Brain pericyte (primary cell): ENCODE measurements at regions not wholly inside any gene's neighbourhood (a gene's known extent, or its start where the extent isn't known, plus 50 kb on each side); places are given as distances from the start of the nearest gene placed in this dataset.

Experiments used
- DNase-seq: peaks from one replicate; pipeline ENCODE4 v3.0.0-alpha.2; 2012; ENCODE audit warnings: low read depth, low spot score

DNA sequence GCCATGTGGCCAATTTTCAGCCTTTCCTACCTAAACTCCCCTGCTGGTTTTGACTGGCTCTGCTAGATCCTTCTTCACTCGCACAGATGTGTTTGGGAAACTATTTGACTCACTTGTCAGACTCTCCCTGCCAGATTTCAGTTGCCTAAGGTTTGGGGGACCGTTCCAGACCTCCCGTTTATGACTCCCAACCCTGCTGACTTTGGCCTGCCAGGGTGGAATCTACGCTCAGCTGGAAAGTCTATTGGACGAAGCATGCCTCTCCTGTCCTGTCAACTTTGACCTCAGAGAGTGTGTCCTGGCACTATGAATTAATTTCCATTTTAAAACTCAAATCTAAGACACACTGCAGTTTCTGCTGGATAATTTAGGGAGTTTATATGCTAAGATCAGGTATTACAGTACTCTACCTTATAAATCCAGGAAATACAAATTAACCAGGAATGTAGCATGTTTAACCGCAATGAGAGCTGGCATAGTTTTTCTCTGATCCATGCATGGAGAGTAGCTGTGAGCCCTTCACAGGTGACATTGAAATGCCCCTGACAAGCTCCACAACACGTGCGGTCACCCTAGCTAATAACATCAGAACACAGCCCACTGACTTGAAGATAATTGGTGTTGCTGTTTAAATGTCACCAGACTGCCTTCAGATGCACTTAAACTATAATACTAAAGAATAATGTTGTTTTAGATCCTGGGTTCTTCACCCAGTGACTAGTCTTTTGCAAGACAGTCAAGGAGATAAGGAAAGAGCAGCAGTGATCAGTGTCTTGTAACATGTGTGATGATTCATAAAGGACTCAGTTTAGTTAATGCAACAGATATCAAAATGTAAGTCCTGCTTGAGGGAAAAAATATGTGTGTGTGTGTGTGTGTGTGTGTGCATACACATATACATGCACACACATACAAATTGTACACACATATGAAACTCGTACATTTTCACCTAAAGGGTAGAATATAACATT, 223.0 kb upstream of the MCTP2 start:
- no peak for DNase-seq

DNA sequence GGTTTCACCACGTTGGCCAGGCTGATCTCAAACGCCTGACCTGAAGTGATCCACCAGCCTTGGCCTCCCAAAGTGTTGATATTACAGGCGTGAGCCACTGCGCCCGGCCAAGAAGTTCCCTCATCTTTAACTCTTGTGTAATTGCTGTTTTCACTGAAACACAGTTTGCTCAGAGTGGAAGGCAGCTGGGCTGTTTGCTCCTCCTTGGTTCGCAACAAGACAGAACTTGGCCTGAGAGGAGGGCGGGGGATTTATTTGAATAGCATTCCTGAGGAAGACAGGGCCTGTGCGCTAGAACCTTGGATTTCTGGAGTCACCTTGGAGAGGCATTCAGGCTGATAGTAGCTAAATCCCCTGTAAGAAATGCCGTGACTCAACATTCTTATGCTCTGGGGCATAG, 226.7 kb upstream of the MCTP2 start:
- DNase-seq, result no peak

DNA sequence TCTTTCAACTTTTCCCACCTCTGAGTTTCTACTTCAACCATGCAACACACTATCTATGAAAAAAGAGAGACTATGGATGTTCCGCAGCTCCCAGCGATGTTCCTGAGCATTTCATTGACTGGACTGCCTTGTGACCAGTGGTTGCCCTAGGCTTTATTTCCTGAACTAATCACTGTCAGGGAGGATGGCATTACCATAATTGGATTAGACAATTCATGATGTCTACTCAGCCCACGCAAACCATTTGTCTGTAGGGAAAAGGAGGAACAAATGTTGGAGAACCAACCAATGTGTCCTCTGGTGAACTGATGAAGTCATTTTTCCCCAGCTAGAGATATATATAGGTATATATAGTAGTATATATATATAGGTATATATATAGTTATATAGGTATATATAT, 229.3 kb upstream of the MCTP2 start:
- DNase-seq, result no peak

DNA sequence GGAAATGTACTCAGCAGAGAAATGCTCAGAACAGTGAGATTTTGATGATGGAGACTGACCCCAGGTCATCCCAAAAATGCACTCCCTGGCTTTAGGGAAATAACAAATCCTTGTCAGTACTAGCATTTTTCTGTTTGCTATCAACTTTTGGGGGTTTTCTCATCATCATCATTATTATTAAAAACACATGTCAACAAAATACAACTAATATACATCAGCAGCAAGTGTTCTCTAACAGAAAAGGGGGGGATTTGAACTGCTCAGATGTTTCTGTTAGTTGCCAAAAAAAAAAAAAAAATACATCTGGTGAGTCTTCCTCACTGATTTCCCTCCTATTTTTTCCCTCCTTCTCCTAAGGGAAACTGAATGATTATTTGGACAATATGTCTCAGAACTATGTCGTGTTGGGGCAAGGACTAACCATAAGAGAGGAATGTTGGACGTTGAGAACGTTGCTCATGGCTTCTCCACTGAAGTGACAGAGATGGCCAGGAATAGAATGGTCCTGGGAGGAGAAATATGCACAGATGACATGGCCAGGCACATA, 230.0 kb upstream of the MCTP2 start:
- no peak for DNase-seq

DNA sequence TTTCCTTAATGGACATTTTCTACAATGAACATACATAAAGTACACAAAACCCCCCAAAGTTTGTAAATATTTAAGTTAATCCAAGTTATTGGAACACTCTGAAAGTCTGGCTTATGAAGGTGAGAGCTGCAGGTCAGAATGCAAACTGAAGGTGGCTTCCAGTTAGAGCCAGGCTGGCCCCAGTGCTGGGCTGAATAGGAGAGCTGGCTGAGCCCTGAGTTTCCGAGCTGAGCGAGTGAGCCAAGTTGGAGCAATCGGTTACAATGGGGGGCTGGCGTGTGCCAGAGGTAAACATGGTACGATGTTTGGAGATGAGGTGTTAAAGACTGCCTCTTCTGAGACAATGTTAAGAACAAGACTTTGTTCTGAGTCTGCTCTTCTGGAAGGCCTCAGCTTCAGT, 230.8 kb upstream of the MCTP2 start:
- no peak for DNase-seq

DNA sequence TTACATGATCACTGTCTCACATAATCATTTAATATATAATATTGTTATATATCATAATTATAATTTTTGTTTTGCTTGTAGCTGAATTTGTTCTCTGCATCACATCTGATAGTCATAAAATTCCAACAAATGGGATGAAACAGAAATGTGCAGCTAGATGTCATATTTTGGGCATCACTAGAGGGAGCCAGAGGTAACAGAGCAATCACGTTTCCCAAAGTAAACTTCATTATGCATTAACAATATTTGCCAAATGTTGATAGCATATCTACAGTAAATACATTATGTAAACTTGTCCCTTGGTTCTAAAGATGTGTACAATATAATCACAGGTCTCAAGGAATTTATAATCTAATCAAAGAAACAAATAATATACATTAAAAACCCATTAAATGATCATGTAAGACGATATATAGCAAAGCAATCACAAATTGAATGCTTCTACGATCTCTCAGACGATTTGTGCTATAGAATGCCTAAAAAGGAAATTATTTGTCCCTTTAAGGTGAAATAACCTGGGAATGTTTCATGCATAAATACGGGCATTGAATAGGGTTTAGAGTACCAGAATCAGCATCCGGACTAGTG, 234.2 kb upstream of the MCTP2 start:
- no peak for DNase-seq

DNA sequence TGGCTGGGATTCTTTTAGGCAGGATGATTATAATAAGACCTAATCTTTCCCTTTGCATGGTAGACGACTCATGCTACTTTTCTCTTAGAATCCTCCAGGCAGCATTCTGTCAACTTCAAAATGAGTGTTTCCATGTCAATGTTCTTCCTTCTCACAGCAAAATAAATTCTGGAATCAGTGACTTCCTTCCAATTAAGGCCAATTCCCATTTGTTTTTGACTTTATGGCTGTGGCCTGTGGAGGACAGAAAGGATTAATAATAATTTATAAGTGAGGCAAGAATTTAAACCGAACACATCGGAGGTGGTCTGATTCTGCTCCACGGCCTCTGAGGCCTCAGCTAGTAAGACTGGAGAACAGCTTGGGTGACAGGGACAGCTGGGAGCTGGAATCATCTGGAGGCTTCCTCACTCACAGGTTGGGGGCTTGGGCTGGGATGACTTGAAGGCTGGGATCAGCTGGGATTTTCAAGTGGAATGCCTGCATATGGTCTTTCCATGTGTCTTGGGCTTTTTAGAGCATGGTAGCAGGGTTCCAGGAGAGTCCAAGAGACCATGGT, 241.8 kb upstream of the MCTP2 start:
- no peak for DNase-seq

DNA sequence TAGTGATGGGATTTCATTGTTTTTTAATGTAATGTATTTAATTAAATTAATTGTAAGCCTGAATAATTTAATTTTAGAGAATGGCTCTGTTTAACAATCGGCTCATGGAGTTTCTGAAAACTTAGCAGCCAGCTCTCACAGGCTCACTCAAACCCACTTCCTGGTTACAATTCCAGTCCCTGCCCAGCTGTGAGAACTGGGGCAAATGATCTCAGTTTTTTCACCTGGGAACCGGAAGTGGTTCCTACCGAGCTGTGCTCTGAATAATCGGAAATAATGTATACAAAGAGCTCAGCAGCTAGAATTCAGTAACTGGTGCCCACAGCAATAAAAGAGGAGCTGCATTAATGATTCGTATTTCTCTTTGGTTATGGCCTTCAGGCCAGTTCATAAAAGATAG, 244.3 kb upstream of the MCTP2 start:
- no peak for DNase-seq

DNA sequence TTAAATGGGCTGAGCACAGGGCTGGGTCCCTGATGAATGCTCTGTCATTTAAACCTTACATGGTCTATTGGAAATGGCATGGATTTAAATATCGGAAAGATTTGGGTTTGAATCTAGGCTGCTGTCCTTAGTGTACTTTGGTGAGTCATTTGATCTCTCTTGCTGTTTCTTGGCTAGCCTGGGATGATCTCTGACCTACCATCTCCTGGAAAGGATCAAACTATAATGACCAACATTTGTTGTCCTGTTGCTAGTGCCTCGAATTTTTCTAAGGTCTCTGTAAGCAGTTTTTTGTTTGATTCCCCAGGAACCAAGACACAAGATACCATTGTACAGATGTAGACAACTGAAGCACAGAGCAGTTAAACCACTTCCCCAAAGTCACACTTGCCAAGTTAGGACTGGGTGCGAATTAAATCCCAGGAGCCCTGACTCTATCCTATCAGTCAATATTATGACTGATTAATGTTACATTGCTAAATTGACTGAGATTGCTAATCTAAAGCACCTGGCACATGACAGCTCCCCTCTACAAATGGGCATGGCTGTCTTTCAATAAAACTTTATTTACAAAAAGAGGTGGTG, 244.9 kb upstream of the MCTP2 start:
- no peak for DNase-seq

DNA sequence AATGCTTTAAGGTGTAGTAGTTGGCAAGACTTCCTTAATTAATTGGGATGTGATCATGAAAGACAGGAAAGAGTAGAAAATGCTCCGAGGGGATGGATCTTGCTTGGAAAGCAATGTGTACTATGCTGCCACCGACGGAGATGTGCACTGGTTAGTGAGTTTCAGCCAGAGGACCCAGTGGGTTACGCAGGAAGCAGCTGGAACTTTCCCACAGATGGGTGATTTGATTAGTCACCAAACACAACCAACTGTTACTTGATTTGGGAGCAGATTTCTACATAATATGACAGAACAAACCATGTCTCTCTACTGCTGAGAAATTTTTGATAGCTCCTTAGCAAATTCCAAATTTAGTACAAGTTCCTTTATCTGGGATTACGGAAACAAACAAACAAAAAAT, 245.4 kb upstream of the MCTP2 start:
- DNase-seq, result no peak

DNA sequence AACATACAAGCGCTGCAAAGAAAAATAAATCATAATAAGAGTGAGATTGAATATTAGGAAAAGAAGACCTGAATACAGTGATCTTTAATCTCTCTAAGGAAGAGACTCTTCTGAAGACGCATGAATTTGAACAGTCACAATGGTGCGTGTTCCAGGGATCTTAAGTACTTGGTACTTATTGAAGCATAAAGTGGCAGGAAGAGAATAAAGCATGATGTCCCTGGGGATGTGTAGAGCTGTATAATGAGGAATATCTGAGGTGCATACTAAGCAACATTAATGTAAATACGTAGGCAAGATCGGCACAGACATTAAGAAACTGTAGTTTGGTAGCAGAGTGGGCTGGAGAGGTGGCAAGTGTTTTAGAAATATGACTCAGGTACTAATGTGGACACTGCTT, 246.2 kb upstream of the MCTP2 start:
- no peak for DNase-seq

DNA sequence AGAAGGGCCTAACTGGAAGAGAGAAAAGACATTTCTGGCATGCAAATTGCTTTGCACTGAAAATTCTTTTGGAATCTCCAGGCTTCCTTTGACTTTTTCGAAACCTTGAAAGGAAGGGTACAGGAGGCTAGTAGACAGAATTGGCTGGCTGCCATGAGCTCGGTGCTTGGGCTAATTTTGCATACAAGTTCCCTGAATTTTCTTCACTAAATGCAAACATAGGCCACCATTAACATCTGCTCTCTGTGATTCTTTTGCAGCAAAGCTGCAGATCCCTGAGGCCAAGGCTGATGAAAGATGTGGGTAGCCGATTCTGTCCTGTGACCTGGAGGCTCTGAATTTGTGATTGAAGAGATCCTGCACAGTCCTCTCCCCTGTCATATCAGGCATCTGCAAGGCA, 247.8 kb upstream of the MCTP2 start:
- no peak for DNase-seq

DNA sequence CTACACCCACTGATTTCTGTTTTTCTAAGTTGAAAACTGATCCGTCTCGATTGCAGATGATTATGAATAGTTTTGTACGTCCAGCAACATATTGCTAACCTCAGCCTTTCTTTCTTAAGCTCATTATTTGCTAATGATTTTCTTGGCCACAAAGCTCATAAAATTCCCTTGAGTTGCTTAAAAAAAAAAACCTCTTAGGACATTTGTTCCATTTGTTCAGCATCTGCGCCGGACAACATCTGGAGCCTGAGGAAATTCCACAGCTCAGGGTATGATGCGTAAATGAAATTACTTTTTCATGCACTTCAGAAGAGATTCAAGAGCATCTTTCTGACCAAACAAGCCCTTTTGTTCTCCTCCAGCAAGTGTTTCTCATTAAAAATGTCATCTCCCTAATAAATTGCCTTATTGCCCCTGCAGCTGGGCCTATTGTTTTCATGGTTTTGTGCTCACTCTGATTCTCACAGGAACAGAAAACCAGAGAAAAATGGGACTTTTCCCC, 249.1 kb upstream of the MCTP2 start:
- no peak for DNase-seq

DNA sequence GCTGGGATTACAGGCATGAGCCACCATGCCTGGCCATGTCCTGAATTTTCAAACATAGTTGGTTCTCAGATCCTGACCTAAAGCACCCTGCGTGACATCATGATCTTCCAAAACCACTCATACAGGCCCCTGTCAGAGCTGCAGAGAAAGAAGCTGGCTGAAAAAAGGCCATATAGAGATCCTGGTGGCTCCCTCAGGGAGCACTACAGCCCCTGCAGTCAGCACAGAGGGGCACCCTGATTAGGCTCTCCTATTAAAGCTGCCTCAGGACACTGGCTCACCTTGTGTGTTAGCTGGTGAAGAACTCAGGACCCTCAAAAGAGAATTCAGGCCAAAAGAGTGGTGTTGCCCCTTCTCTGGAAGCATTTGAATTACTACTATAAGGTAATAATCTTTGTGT, 249.7 kb upstream of the MCTP2 start:
- no peak for DNase-seq

DNA sequence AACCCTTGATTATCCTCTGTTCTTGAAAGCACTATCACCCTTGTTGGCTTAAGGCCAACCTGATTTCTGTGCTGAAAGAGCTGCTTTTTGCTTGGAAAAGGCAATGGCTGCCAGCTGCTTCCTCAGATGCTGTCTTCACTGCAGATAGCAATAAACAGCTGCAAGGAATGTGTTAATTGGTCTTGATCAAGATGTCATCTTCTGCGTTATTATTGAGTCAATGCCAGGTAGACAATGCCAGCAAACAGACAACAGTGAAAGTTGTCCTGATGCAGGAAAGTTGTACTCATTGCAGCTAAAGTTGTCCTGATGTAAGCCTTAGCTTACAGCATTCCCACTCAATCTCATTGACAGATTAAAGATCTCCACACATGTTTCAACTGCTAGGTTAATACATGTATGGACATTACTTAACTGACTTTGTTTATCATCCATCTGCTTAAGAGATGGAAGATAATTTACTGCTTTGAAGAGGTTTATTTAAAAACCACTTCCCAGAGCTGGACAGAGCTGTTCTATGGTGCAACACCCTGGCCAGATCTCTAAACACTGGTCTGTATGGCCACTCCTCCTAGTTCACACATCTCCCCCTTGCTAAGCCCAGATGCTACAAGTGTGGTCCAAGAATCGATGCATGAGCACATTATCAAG, 251.0 kb upstream of the MCTP2 start:
- DNase-seq, result no peak

DNA sequence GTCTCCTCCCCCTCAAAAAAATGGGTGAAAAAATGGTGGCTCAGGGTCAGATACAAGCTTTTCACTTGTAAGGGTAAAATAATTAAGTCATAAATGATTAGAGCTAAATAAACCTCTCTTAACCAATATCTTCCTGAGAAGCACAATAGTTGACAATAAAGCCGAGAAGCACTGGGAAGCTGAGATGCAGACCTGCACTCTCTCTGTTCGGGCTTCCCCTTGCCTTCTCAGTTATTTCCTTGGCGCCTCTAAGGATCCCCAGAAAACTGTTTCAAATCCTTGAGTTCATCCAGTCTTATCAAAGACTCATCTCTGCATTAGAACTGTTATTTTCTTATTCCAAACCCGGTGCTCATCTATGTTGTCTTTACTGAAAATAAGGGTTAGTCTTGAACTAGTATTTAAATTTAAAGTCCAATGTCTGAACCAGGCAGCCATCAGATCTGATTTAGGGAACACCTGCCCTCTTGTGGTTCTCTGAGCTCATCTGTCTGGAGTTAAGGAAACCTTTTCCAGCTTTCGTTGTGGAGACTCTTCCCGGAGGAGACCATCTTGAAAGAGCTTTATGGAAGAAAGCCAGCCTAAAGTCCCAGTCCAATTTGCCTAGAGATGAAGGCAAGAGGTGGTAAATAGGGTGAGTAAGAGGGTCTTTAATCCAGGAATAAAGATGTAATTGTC, 256.4 kb upstream of the MCTP2 start:
- no peak for DNase-seq

DNA sequence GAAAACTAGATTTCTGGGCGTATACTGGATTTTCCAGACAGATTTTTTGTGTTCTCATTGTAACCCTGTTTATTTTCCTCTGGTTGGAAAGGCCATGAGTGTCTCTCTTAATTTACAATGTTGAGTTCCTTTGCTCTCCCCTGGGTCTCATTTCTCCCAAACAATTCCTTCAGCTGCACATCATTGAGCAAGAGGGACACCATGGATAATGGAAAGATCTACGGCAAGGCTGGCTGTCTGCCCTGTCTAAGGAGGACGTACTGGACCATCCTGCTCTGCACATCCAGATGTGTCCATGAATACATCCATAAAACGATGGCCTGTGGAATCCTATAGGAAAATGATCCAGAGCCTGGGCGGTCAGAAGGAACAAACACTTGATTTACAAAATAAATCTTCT, 258.1 kb upstream of the MCTP2 start:
- DNase-seq, result no peak

DNA sequence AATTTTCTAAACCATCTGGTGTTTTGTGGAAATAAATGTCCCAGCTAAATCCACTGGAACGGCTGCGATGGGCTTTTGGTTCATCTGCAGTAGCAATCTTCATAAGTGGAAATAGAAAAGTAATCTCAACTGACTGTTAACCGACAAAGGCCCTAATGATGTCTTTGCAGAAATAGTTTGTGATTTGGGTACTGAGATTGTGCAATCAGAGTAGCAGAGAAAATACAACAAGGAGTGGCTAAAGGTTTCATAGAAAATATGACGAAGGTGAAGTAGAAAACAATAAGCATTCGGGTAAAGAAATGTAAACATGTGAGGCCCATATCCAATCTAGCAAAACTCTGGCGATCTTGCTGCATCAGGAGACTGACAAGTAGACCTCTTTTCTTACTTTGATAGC, 262.6 kb upstream of the MCTP2 start:
- DNase-seq, result no peak

DNA sequence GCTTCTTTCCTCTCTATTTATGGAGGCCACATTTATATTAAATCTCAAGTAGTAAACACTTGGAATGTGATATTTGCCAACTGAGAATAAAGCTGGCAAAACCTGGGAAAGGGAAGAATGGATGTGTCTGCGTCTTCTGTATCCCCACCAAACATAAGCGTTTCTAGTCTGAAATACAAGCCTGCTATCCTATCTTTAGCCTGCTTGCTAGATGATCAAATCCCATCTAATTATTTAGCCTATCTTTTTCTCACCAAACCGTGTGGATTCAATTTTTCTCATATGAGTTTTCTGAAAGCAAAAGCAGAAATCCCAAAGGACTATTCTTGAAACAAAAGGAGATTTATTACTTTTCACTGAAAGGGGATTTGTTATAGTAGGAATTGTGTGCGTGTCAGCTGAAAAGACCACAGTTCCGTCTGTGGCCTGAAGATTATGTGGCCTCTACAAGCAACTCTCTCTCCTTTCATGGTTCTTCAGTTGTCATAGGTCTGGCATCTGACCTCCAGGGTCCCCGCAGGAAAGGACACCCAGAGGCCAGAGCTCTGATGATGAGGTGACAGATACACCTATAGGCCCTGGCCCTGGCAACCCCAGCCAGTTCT, 266.0 kb upstream of the MCTP2 start:
- no peak for DNase-seq

DNA sequence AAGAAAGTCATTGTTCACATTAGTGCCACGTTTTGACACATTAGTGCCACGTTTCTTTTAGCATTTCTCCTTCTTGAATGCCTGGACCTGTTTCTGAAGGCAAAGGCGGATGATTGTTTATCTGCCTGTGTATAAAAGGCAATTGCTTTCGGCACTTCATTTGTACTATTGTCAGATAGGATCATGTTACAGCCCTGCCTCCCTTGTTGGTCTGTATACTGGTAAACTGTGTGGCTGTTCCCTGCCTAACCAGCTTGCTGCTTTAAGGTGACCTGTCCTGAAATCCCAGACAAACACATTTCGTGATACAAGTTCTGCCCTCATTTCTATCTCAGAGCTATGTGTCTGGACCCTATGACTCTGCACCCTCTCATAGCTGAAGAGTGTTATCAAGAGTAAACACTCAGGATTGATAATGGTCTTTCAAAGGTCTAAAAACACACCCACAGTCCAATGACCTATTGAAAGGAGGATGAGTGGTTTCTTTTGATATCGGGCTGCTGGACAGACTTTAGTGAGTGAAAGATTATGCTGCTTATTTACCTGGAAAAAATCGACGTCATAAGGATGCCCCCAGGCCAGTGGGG, 276.3 kb upstream of the MCTP2 start:
- DNase-seq, result no peak
